ENCODE measurements at regions not wholly inside any gene's neighbourhood (a gene's known extent, or its start where the extent isn't known, plus 50 kb on each side); places are given as distances from the start of the nearest gene placed in this dataset.

DNA sequence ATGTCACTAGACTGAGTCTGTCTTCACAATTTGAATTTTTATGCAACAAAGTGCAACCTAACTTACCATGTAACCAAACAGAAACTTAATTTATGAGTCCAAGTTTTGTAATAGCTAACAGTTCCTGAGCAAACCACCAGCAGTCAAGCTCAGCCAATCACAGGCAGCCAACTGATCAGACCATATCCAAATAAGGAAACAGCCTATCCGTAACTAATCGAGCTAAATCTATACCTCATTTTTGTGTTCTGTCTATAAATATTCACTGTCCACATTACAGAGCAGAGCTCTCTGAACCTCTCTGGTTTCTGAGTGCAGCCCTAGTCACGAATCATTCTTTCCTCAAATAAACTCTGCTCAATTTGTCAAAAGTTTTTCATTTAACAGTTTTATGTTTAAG lies 367.6 kb downstream of the PRR32 start:
- no TSS peak for BruUV-seq (replicated peaks)
- Histone ChIP-seq H3K36me3 (ENCODE audit: control insufficient read depth in 2 of 2, extremely low read depth in 1 of 2, insufficient read depth in 2 of 2, low read length in 2 of 2) (no peaks in the 10 kb centered on the region), H3K4me2 (ENCODE audit: insufficient read depth, low read length) (no peak overlapping the region), H3K4me3 (replicated peaks in 1 of 3; ENCODE audit: insufficient read depth in 1 of 3, low read depth in 1 of 3, low read length in 3 of 3) (no peak overlapping the region), H3K4me1 (ENCODE audit: control insufficient read depth, extremely low read depth, insufficient read depth, low read length) (no peaks in the 10 kb centered on the region), H3K9me3 (replicated peaks; ENCODE audit: control insufficient read depth, insufficient read depth, low read length) (no peaks in the 10 kb centered on the region), H3K9ac (replicated peaks; ENCODE audit: extremely low read depth, insufficient read depth, low read length) (no peak overlapping the region), H3K27me3 (ENCODE audit: control insufficient read depth in 2 of 2, insufficient read depth in 2 of 2, low read length in 2 of 2) (no peaks in the 10 kb centered on the region), H3K27ac (ENCODE audit: insufficient read depth, low read depth, low read length) (no peak overlapping the region), H2AFZ (ENCODE audit: low read depth, low read length) (no peak overlapping the region), H4K20me1 (replicated peaks; ENCODE audit: control insufficient read depth, extremely low read depth, insufficient read depth, low read length) (no peaks in the 10 kb centered on the region), H3K9me1 (replicated peaks; ENCODE audit: control insufficient read depth, extremely low read depth, insufficient read depth, low read length) (no peaks in the 10 kb centered on the region), H3K79me2 (ENCODE audit: control insufficient read depth, insufficient read depth, low read length) (no peaks in the 10 kb centered on the region)
- ChIA-PET POLR2A (no interaction called here), CTCF (no interaction called here)
- dilution Hi-C loops (cut with MboI; ENCODE audit: extremely low pct_ligation_motif_present, low sequenced_read_pairs) (no loop called here), intact Hi-C loops (cut with micrococcal nuclease) (no loop called here)
- no peak for DNase-seq (ENCODE audit: low read depth, low spot score)
- TF ChIP-seq, protein P1, sequence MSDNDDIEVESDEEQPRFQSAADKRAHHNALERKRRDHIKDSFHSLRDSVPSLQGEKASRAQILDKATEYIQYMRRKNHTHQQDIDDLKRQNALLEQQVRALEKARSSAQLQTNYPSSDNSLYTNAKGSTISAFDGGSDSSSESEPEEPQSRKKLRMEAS (IDR thresholded peaks at IDR 0.05; ENCODE audit: insufficient read depth, insufficient read length): no peak
- no peak for TF ChIP-seq FOS (IDR thresholded peaks at IDR 0.05; ENCODE audit: borderline replicate concordance, insufficient read depth, low read length)
- TF ChIP-seq, protein P2, sequence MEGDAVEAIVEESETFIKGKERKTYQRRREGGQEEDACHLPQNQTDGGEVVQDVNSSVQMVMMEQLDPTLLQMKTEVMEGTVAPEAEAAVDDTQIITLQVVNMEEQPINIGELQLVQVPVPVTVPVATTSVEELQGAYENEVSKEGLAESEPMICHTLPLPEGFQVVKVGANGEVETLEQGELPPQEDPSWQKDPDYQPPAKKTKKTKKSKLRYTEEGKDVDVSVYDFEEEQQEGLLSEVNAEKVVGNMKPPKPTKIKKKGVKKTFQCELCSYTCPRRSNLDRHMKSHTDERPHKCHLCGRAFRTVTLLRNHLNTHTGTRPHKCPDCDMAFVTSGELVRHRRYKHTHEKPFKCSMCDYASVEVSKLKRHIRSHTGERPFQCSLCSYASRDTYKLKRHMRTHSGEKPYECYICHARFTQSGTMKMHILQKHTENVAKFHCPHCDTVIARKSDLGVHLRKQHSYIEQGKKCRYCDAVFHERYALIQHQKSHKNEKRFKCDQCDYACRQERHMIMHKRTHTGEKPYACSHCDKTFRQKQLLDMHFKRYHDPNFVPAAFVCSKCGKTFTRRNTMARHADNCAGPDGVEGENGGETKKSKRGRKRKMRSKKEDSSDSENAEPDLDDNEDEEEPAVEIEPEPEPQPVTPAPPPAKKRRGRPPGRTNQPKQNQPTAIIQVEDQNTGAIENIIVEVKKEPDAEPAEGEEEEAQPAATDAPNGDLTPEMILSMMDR (IDR thresholded peaks at IDR 0.05; ENCODE audit: extremely low read depth in 1 of 2, insufficient read depth in 1 of 2, low read depth in 1 of 2, low read length in 2 of 2): no peak
- no peak for TF ChIP-seq POLR2AphosphoS5 (IDR thresholded peaks at IDR 0.05; ENCODE audit: insufficient read depth, low read depth, low read length)
- TF ChIP-seq EZH2 (IDR thresholded peaks at IDR 0.05; ENCODE audit: borderline replicate concordance, low read depth, low read length, severe bottlenecking): no peak
- TF ChIP-seq JUN (IDR thresholded peaks at IDR 0.05; ENCODE audit: borderline replicate concordance, insufficient read depth, insufficient read length, low read depth): no peak
- no peak for TF ChIP-seq POLR2A (IDR thresholded peaks at IDR 0.05; ENCODE audit: low read depth, low read length)
- no peak for TF ChIP-seq GATA2 (IDR thresholded peaks at IDR 0.05; ENCODE audit: insufficient read depth, insufficient read length, low read depth, low read length)
- TF ChIP-seq MYC (IDR thresholded peaks at IDR 0.05; ENCODE audit: low read depth, low read length): no peak
- FAIRE-seq: no peak

Measured in endothelial cell of umbilical vein (primary cell).